RWPE2 (cell line): ENCODE measurements at regions not wholly inside any gene's neighbourhood (a gene's known extent, or its start where the extent isn't known, plus 50 kb on each side); places are given as distances from the start of the nearest gene placed in this dataset.
A peak's percentile ranks its signal among the peaks of the same experiment; 100 is the strongest.

Source experiments
- ATAC-seq: fragments of 200-7000 bp; cut with Tn5 transposase; 3 replicates; pipeline ENCODE4 v1.9.1; 2021; ENCODE audit warnings: low read depth
- DNase-seq: peaks from one replicate; pipeline ENCODE4 v3.0.0-alpha.2; 2020; ENCODE audit warnings: low spot score
- H3K27ac ChIP-seq: fragments of 450-650 bp; 2 replicates; pipeline ENCODE4 v1.5.1; 2017; ENCODE audit warnings: mild to moderate bottlenecking; ENCODE audit not compliant: poor library complexity, severe bottlenecking
- H3K27me3 ChIP-seq: fragments of 250-450 bp; sonication (Bioruptor Pico); 2 replicates; pipeline ENCODE4 v1.5.1; 2021; ENCODE audit warnings: mild to moderate bottlenecking, moderate library complexity; ENCODE audit not compliant: insufficient read depth, poor library complexity, severe bottlenecking
- H3K36me3 ChIP-seq: fragments of 250-450 bp; sonication (Bioruptor Pico); 2 replicates; pipeline ENCODE4 v1.5.1; 2020; ENCODE audit warnings: low read depth, mild to moderate bottlenecking, moderate library complexity
- H3K4me1 ChIP-seq: fragments of 250-450 bp; sonication (Bioruptor Pico); 2 replicates; pipeline ENCODE4 v1.5.1; 2021; ENCODE audit warnings: mild to moderate bottlenecking, moderate library complexity; ENCODE audit not compliant: insufficient read depth, poor library complexity, severe bottlenecking
- H3K4me3 ChIP-seq: fragments of 250-450 bp; sonication (Bioruptor Pico); 2 replicates; pipeline ENCODE4 v1.5.1; 2021; ENCODE audit warnings: mild to moderate bottlenecking, moderate library complexity; ENCODE audit not compliant: severe bottlenecking
- H3K9me3 ChIP-seq: fragments of 250-450 bp; sonication (Bioruptor Pico); 2 replicates; pipeline ENCODE4 v1.5.1; 2021; ENCODE audit warnings: mild to moderate bottlenecking, moderate library complexity; ENCODE audit not compliant: severe bottlenecking
- TF ChIP-seq, protein P1 (sequence below): fragments of 450-650 bp; IDR thresholded peaks from one replicate; pipeline ENCODE4 v1.5.1; 2017; ENCODE audit warnings: mild to moderate bottlenecking, moderate library complexity; ENCODE audit not compliant: poor library complexity, severe bottlenecking

DNA sequence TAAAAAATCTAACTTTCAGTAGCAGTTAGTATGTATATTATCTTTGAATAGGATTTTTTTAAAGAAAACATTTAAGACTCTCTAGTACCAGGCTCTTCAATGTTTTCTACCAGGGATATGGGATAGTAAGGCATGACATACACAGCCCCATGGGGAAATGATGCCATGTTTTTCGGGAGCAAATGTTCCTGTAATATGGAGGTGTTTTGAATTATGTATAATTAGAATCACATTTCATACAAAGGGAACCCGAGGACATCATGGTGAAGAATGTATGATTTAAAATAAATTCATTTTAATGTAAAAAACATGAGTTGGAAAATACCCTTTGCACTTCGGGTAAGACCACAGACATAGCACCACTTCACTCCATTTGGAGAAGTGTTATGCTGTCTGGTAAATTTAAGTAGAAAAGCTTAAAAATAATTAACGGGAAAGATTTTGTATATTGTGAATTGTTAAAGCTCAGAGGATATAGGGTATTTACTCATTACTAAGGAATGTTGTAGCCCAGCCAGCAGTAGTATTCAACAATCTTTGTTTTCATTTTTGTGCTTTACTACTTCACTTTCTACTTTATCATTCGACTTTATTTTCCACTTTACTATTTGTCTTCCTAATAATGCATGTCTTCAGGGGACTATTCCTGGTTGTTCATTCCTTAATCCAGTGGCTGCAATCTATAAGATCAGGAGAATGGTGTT is 2050.7 kb downstream of the ARAP2 start:
- no peak for DNase-seq
- ATAC-seq, result peak; percentile 57
- Histone ChIP-seq H3K4me3 (no peak overlapping the region), H3K4me1 (peaks cover 9% of the 10 kb centered on the region), H3K36me3 (no peaks in the 10 kb centered on the region), H3K27ac (no peak overlapping the region), H3K9me3 (no peaks in the 10 kb centered on the region), H3K27me3 (no peaks in the 10 kb centered on the region)
- TF ChIP-seq, protein P1, sequence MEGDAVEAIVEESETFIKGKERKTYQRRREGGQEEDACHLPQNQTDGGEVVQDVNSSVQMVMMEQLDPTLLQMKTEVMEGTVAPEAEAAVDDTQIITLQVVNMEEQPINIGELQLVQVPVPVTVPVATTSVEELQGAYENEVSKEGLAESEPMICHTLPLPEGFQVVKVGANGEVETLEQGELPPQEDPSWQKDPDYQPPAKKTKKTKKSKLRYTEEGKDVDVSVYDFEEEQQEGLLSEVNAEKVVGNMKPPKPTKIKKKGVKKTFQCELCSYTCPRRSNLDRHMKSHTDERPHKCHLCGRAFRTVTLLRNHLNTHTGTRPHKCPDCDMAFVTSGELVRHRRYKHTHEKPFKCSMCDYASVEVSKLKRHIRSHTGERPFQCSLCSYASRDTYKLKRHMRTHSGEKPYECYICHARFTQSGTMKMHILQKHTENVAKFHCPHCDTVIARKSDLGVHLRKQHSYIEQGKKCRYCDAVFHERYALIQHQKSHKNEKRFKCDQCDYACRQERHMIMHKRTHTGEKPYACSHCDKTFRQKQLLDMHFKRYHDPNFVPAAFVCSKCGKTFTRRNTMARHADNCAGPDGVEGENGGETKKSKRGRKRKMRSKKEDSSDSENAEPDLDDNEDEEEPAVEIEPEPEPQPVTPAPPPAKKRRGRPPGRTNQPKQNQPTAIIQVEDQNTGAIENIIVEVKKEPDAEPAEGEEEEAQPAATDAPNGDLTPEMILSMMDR, result no peak

DNA sequence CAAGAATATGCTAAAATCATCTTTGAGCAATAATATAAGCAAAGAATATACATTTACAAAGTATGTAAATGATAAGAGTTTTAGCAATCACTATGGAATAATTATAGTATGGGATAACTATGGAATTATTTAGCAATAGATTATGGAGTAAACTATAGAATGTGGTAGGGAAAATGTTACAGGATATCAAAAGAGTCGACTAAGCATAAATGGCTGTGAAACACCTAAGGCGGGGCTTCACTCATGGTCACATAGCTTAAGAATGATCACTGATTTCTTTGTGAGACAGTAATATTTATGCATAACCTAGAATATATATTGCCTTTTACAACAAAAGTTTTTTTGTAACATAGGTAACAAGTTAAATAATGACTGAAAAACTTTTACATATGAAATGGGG is 2049.7 kb downstream of the ARAP2 start:
- H3K36me3 ChIP-seq, result no peaks in the 10 kb centered on the region
- no peaks in the 10 kb centered on the region for H3K9me3 ChIP-seq
- TF ChIP-seq, protein P1, result no peak
- H3K4me1 ChIP-seq, result peaks cover 9% of the 10 kb centered on the region
- H3K27ac ChIP-seq, result no peak overlapping the region
- no peak overlapping the region for H3K4me3 ChIP-seq
- DNase-seq (no peak), ATAC-seq (no peak)
- H3K27me3 ChIP-seq, result no peaks in the 10 kb centered on the region

DNA sequence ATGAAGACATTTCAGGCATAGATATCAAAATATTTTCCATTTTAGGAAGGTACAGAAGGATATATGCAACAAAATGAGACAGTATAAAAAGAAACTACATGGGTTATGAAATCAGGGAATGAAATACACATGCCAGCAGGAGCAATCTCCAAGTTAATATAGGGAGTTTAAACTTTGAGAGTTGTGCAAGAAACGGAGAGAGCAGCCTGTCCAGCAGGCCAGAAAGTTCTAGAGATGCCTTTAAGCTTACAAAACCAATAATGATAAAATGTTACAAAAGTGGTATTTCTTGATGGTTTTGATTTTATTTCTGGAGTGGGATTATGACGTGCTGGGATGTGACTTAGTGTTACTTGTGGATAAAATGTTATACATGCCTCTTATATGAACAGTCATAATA is 2047.9 kb downstream of the ARAP2 start:
- H3K27ac ChIP-seq, result no peak overlapping the region
- H3K4me3 ChIP-seq, result no peak overlapping the region
- H3K27me3 ChIP-seq, result no peaks in the 10 kb centered on the region
- TF ChIP-seq, protein P1, result no peak
- H3K9me3 ChIP-seq, result no peaks in the 10 kb centered on the region
- DNase-seq (no peak), ATAC-seq (no peak)
- H3K4me1 ChIP-seq, result peaks cover 9% of the 10 kb centered on the region
- no peaks in the 10 kb centered on the region for H3K36me3 ChIP-seq

DNA sequence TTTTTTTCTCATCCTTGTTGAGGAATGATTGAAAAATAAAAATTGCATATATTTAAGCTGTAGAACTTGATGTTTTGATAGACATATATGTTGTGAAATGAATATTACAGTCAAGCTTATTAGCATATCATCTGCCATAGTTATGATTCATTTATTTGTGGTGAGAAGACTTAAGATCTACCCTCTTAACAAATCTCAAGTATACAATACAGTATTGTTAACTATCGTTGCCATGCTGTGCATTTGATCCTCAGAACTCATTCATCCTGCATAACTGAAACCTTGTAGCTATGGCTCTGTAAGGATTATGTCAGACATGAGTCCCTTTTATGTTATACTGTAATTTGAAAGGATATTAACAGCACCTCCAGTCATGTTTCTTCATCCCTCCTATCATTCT is 2045.3 kb downstream of the ARAP2 start:
- peaks cover 3% of the 10 kb centered on the region for H3K4me1 ChIP-seq
- H3K27ac ChIP-seq, result no peak overlapping the region
- ATAC-seq, result no peak; the same call in 2 of the 3 replicates
- no peak overlapping the region for H3K4me3 ChIP-seq
- H3K27me3 ChIP-seq, result no peaks in the 10 kb centered on the region
- no peaks in the 10 kb centered on the region for H3K36me3 ChIP-seq
- H3K9me3 ChIP-seq, result no peaks in the 10 kb centered on the region
- TF ChIP-seq, protein P1, result no peak
- DNase-seq, result no peak

DNA sequence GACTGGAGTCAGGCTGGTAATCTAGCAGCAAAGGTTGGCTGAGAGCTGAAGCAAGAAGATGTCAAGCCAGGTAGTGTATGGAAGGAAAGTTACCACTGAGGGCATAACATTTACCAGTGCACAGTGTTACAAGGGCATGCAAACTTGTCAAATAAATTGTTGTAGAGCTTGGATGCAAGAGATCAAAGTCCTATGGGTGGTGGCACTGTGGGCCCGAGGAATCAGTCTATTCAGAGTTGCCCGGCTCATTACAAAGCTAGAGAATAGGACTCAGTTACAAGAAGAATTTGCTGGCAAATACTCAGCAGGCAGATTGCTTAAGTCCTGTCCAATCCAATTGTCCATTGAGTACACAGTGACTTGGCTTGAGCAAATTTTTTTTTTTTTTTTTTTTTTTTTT is 2043.8 kb downstream of the ARAP2 start:
- ATAC-seq, result no peak
- TF ChIP-seq, protein P1, result no peak

More for the DNA sequence above, 2043.8 kb downstream of the ARAP2 start:
- H3K27ac ChIP-seq, result no peak overlapping the region
- H3K4me3 ChIP-seq, result no peak overlapping the region
- no peaks in the 10 kb centered on the region for H3K36me3 ChIP-seq
- no peaks in the 10 kb centered on the region for H3K9me3 ChIP-seq
- DNase-seq, result no peak
- no peaks in the 10 kb centered on the region for H3K27me3 ChIP-seq
- H3K4me1 ChIP-seq, result no peaks in the 10 kb centered on the region
